ENCODE measurements at regions not wholly inside any gene's neighbourhood (a gene's known extent, or its start where the extent isn't known, plus 50 kb on each side); places are given as distances from the start of the nearest gene placed in this dataset.

DNA sequence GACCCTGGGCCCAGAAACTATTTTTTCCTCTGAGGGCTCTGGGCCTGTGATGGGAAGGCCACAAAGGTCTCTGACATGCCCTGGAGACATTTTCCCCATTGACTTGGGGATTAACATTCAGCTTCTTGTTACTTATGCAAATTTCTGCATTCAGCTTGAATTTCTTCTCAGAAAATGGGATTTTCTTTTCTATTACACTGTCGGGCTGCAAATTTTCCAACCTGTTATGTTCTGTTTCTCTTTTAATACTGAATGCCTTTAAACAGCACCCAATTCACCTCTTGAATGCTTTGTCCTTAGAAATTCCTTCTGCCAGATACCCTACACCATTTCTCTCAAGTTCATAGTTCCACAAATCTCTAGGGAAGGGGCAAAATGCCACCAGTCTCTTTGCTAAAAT, 241.0 kb downstream of the HNMT start:
- ATAC-seq (ENCODE audit: insufficient read depth, low read depth): no peak
- no peak overlapping the region for H2AFZ ChIP-seq (ENCODE audit: low read depth, low read length)
- no peaks in the 10 kb centered on the region for H3K36me3 ChIP-seq (ENCODE audit: insufficient read depth, low read length)
- TF ChIP-seq, protein P1, sequence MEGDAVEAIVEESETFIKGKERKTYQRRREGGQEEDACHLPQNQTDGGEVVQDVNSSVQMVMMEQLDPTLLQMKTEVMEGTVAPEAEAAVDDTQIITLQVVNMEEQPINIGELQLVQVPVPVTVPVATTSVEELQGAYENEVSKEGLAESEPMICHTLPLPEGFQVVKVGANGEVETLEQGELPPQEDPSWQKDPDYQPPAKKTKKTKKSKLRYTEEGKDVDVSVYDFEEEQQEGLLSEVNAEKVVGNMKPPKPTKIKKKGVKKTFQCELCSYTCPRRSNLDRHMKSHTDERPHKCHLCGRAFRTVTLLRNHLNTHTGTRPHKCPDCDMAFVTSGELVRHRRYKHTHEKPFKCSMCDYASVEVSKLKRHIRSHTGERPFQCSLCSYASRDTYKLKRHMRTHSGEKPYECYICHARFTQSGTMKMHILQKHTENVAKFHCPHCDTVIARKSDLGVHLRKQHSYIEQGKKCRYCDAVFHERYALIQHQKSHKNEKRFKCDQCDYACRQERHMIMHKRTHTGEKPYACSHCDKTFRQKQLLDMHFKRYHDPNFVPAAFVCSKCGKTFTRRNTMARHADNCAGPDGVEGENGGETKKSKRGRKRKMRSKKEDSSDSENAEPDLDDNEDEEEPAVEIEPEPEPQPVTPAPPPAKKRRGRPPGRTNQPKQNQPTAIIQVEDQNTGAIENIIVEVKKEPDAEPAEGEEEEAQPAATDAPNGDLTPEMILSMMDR (IDR thresholded peaks at IDR 0.05; ENCODE audit: borderline replicate concordance, extremely low read depth, low read length, poor library complexity, severe bottlenecking): no peak
- TF ChIP-seq EZH2 (IDR thresholded peaks at IDR 0.05; ENCODE audit: borderline replicate concordance, low read depth, low read length, severe bottlenecking): no peak
- no peak overlapping the region for H3K4me3 ChIP-seq (ENCODE audit: low read depth in 1 of 2, low read length in 2 of 2)
- no peaks in the 10 kb centered on the region for H3K27me3 ChIP-seq (ENCODE audit: insufficient read depth, low read length, poor library complexity)
- DNase-seq: no peak
- H3K9ac ChIP-seq (ENCODE audit: low read depth, low read length): no peak overlapping the region
- no peak overlapping the region for H3K4me2 ChIP-seq (ENCODE audit: insufficient read depth, low read length)
- no peak overlapping the region for H3K27ac ChIP-seq (ENCODE audit: low read length)
- no peaks in the 10 kb centered on the region for H3K79me2 ChIP-seq (ENCODE audit: insufficient read depth, low read length)
- no peaks in the 10 kb centered on the region for H3K9me3 ChIP-seq (ENCODE audit: insufficient read depth, low read length, severe bottlenecking)
- H4K20me1 ChIP-seq (ENCODE audit: insufficient read depth, low read length): no peaks in the 10 kb centered on the region
- H3K4me1 ChIP-seq (ENCODE audit: insufficient read depth, low read length): no peaks in the 10 kb centered on the region

DNA sequence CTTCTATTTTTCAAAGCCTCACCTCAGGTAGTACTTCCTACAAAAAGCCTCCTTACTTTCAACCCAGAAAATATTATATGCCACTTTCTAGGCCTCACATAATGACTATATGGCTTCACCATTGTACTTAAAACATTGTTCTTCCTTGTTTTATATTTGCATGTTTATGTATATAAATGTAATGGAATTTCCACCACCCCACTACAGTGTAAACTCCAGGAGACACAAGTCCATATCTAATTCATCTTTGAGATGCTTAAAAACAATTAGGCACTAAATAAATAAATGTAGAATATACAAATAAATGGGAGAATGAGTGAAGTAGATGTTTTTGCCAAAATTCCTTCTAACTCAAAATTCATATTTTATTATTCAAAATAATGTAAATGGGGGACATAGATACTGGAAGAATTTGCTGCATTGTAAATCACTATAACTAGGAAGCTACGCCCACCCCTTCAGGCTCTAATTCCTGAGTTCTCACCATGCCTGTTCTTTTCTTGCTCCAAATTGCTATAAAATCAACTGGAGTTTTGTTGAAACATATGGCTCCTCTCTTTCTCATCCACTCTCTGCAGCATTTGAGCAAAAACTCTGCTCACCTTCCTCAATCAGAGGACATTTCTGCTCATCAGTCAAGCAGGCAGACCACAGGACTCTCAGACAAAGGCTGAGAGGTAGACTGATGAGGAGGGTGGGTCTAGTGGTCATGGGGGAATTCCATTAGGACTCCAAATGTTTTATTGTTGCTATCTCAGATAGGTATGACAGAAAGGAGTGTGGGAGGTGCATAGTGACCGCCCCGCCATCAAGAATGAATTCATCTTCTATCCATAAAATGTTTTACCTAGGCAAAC, 243.0 kb downstream of the HNMT start:
- no peak overlapping the region for H3K9ac ChIP-seq (ENCODE audit: low read depth, low read length)
- no peak overlapping the region for H3K4me3 ChIP-seq (ENCODE audit: low read depth in 1 of 2, low read length in 2 of 2)
- no peaks in the 10 kb centered on the region for H3K79me2 ChIP-seq (ENCODE audit: insufficient read depth, low read length)
- ATAC-seq (ENCODE audit: insufficient read depth, low read depth): no peak
- DNase-seq: no peak
- no peaks in the 10 kb centered on the region for H3K27me3 ChIP-seq (ENCODE audit: insufficient read depth, low read length, poor library complexity)
- no peaks in the 10 kb centered on the region for H3K9me3 ChIP-seq (ENCODE audit: insufficient read depth, low read length, severe bottlenecking)
- TF ChIP-seq EZH2 (IDR thresholded peaks at IDR 0.05; ENCODE audit: borderline replicate concordance, low read depth, low read length, severe bottlenecking): no peak
- TF ChIP-seq, protein P1 (IDR thresholded peaks at IDR 0.05; ENCODE audit: borderline replicate concordance, extremely low read depth, low read length, poor library complexity, severe bottlenecking): no peak
- H3K4me2 ChIP-seq (ENCODE audit: insufficient read depth, low read length): no peak overlapping the region
- H3K4me1 ChIP-seq (ENCODE audit: insufficient read depth, low read length): no peaks in the 10 kb centered on the region
- no peaks in the 10 kb centered on the region for H4K20me1 ChIP-seq (ENCODE audit: insufficient read depth, low read length)
- H3K36me3 ChIP-seq (ENCODE audit: insufficient read depth, low read length): no peaks in the 10 kb centered on the region
- H2AFZ ChIP-seq (ENCODE audit: low read depth, low read length): no peak overlapping the region
- H3K27ac ChIP-seq (ENCODE audit: low read length): no peak overlapping the region

DNA sequence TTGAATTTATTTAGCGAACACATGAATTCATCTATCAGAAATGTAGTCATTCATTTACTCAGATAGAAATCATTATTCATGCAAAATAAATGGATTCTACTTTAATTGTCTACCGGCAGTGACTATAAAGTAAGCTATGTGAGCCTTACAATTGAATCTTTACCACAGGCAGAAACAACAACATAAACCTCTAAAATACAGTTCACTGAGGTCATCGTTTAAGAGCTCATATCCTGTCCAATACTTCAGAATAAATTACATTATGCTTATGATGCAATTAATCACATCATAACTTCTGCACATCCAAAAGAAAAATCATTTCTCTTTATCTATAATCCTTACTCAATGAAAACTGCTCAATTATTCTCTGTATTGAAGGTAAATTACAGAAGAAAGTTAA, 244.7 kb downstream of the HNMT start:
- no peak overlapping the region for H3K4me2 ChIP-seq (ENCODE audit: insufficient read depth, low read length)
- H3K9ac ChIP-seq (ENCODE audit: low read depth, low read length): no peak overlapping the region
- ATAC-seq (ENCODE audit: insufficient read depth, low read depth): no peak
- H3K27ac ChIP-seq (ENCODE audit: low read length): no peak overlapping the region
- no peaks in the 10 kb centered on the region for H4K20me1 ChIP-seq (ENCODE audit: insufficient read depth, low read length)
- H3K36me3 ChIP-seq (ENCODE audit: insufficient read depth, low read length): no peaks in the 10 kb centered on the region
- TF ChIP-seq, protein P1 (IDR thresholded peaks at IDR 0.05; ENCODE audit: borderline replicate concordance, extremely low read depth, low read length, poor library complexity, severe bottlenecking): no peak
- no peak for TF ChIP-seq EZH2 (IDR thresholded peaks at IDR 0.05; ENCODE audit: borderline replicate concordance, low read depth, low read length, severe bottlenecking)
- H3K9me3 ChIP-seq (ENCODE audit: insufficient read depth, low read length, severe bottlenecking): no peaks in the 10 kb centered on the region
- H3K79me2 ChIP-seq (ENCODE audit: insufficient read depth, low read length): no peaks in the 10 kb centered on the region
- no peaks in the 10 kb centered on the region for H3K27me3 ChIP-seq (ENCODE audit: insufficient read depth, low read length, poor library complexity)
- no peak for DNase-seq
- no peak overlapping the region for H2AFZ ChIP-seq (ENCODE audit: low read depth, low read length)
- H3K4me3 ChIP-seq (ENCODE audit: low read depth in 1 of 2, low read length in 2 of 2): no peak overlapping the region
- H3K4me1 ChIP-seq (ENCODE audit: insufficient read depth, low read length): no peaks in the 10 kb centered on the region
